GM12878 (cell line): ENCODE measurements at regions not wholly inside any gene's neighbourhood (a gene's known extent, or its start where the extent isn't known, plus 50 kb on each side); places are given as distances from the start of the nearest gene placed in this dataset.

Experiments
- ATAC-seq: fragments of 200-7000 bp; cut with Tn5 transposase; 3 replicates; pipeline ENCODE4 v1.9.1; 2020; ENCODE audit warnings: mild to moderate bottlenecking, moderate library complexity
- BruUV-seq: library from RNA; stranded (reverse); fragments of 400-500 nt; replicated peaks from 2 replicates; lab custom pipeline; 2021; lab: Mats Ljungman, UMichigan
- CTCF ChIA-PET: fragments of 300-600 bp; sonication (Branson Sonifier 250); formaldehyde crosslinking; extraction: SDS; loops from one replicate; lab custom pipeline; 2021; ENCODE audit warnings: inconsistent platforms; lab: Yijun Ruan, JAX
- POLR2A ChIA-PET: fragments of 350-600 bp; formaldehyde crosslinking; extraction: SDS; loops from one replicate; lab custom pipeline; 2021; ENCODE audit warnings: inconsistent platforms; lab: Charles Lee
- RAD21 ChIA-PET: fragments of 300-600 bp; sonication (Branson Sonifier 250); formaldehyde crosslinking; loops from one replicate; lab custom pipeline; 2023; ENCODE audit warnings: antibody characterized with exemption; ENCODE audit not compliant: unreplicated experiment; lab: Charles Lee
- SMC1A ChIA-PET: fragments of 300-600 bp; sonication (Branson Sonifier 250); formaldehyde crosslinking; loops from one replicate; lab custom pipeline; 2023; ENCODE audit not compliant: unreplicated experiment, uncharacterized antibody; lab: Charles Lee
- DNase-seq: peaks from one replicate; pipeline ENCODE4 v3.0.0-alpha.2; 2011; ENCODE audit warnings: low read depth, low spot score
- FAIRE-seq: peaks from 3 replicates; lab custom pipeline; 2011; peaks lifted over from hg19 to GRCh38; lab: Jason Lieb, UNC
- H2AFZ ChIP-seq: 2 replicates; pipeline ENCODE4 v1.6.0; 2011; ENCODE audit warnings: low read depth, low read length, control low read depth; ENCODE audit not compliant: control insufficient read depth
- H3K27ac ChIP-seq: 2 replicates; pipeline ENCODE4 v1.5.1; 2011; ENCODE audit warnings: control low read depth; ENCODE audit not compliant: control insufficient read depth, insufficient read depth
- H3K27me3 ChIP-seq, 2 experiments: replicated peaks in 1 of 2; 2 replicates each; pipeline versions ENCODE4 v1.6.0 to v1.6.1; 2011; ENCODE audit warnings: low read length in 1 of 2; ENCODE audit not compliant: control insufficient read depth in 2 of 2, insufficient read depth in 2 of 2
- H3K36me3 ChIP-seq, 2 experiments: 2 replicates each; pipeline ENCODE4 v1.5.1; 2011; ENCODE audit warnings: low read length in 1 of 2; ENCODE audit not compliant: control insufficient read depth in 2 of 2, insufficient read depth in 2 of 2
- H3K4me1 ChIP-seq: 2 replicates; pipeline ENCODE4 v1.6.1; 2011; ENCODE audit warnings: mild to moderate bottlenecking, low read length, moderate library complexity, mixed read lengths; ENCODE audit not compliant: control insufficient read depth, insufficient read depth
- H3K4me2 ChIP-seq: 2 replicates; pipeline ENCODE4 v1.6.0; 2011; ENCODE audit warnings: control low read depth; ENCODE audit not compliant: control insufficient read depth, insufficient read depth
- H3K4me3 ChIP-seq: fragments of 200-600 bp; sonication (generic); 2 replicates; pipeline ENCODE4 v1.5.1; 2016
- H3K79me2 ChIP-seq: 2 replicates; pipeline ENCODE4 v1.6.0; 2011; ENCODE audit warnings: low read length; ENCODE audit not compliant: control insufficient read depth, insufficient read depth
- H3K9ac ChIP-seq: 2 replicates; pipeline ENCODE4 v1.8.0; 2011; ENCODE audit warnings: low read length, control low read depth, mixed read lengths; ENCODE audit not compliant: control insufficient read depth, insufficient read depth
- H3K9me3 ChIP-seq: replicated peaks from 3 replicates; pipeline ENCODE4 v1.5.1; 2011; ENCODE audit warnings: mild to moderate bottlenecking, low read length; ENCODE audit not compliant: control insufficient read depth, insufficient read depth
- H4K20me1 ChIP-seq: 2 replicates; pipeline ENCODE4 v1.6.0; 2011; ENCODE audit not compliant: control insufficient read depth, insufficient read depth
- CREB1 ChIP-seq: IDR thresholded peaks from 2 replicates; pipeline ENCODE4 v1.6.1; 2012; ENCODE audit warnings: low read depth, mild to moderate bottlenecking, inconsistent platforms
- EP300 ChIP-seq, 2 experiments: fragments of 150-350 bp in 1 of 2; IDR thresholded peaks; 2 replicates each; pipeline ENCODE4 v1.6.1; 2011 to 2012; ENCODE audit warnings: low read depth in 2 of 2, low read length in 2 of 2, borderline replicate concordance in 1 of 2, improper control_type of control experiment in 1 of 2, inconsistent platforms in 1 of 2; ENCODE audit not compliant: control insufficient read depth in 1 of 2
- ETV6 ChIP-seq, 2 experiments: fragments of 450-650 bp in 1 of 2; IDR thresholded peaks in 1 of 2; conservative IDR thresholded peaks in 1 of 2; 2 replicates each; pipeline ENCODE4 v1.6.1; 2014; ENCODE audit warnings: antibody characterized with exemption in 1 of 2, borderline replicate concordance in 1 of 2, low read depth in 1 of 2, mild to moderate bottlenecking in 1 of 2, moderate library complexity in 1 of 2
- HDGF ChIP-seq: fragments of 450-650 bp; IDR thresholded peaks from 2 replicates; pipeline ENCODE4 v1.6.1; 2016; ENCODE audit warnings: antibody characterized with exemption
- IKZF1 ChIP-seq: fragments of 450-650 bp; conservative IDR thresholded peaks from 2 replicates; pipeline ENCODE4 v1.6.1; 2017; ENCODE audit warnings: antibody characterized with exemption, mild to moderate bottlenecking
- IKZF2 ChIP-seq, 2 experiments: fragments of 450-650 bp; IDR thresholded peaks; 2 replicates each; pipeline ENCODE4 v1.6.1; 2017; ENCODE audit warnings: mild to moderate bottlenecking in 2 of 2, moderate library complexity in 2 of 2
- MTA3 ChIP-seq: IDR thresholded peaks from 2 replicates; pipeline ENCODE4 v1.6.1; 2012; ENCODE audit warnings: low read length, inconsistent platforms, borderline replicate concordance
- PML ChIP-seq: IDR thresholded peaks from 2 replicates; pipeline ENCODE4 v1.6.1; 2012; ENCODE audit warnings: low read length, inconsistent platforms
- SMARCA5 ChIP-seq: fragments of 450-650 bp; IDR thresholded peaks from 2 replicates; pipeline ENCODE4 v1.6.1; 2017; ENCODE audit warnings: mild to moderate bottlenecking
- SP1 ChIP-seq: IDR thresholded peaks from one replicate; pipeline ENCODE4 v1.6.1; 2011; ENCODE audit warnings: low read depth, low read length
- STAT3 ChIP-seq: IDR thresholded peaks from 2 replicates; pipeline ENCODE4 v1.6.1; 2011; ENCODE audit warnings: low read depth, low read length, improper control_type of control experiment
- WGBS: methylation state at CpG from one replicate; pipeline ENCODE4 v1.1.6; 2016; ENCODE audit warnings: low lambda C conversion rate; ENCODE audit not compliant: insufficient replicate concordance, insufficient coverage; ENCODE audit errors: missing lambda C conversion rate; 5-methylcytosine and 5-hydroxymethylcytosine counted together
- in situ Hi-C: fragments of 300-500 bp; cut with MboI; formaldehyde crosslinking; loops from 9 replicates; pipeline ENCODE4 v1.14.3; 2018; ENCODE audit warnings: mixed read lengths
- intact Hi-C: fragments of 100-400 bp; cut with micrococcal nuclease; formaldehyde crosslinking; loops from one replicate; pipeline ENCODE4 v1.14.2; 2022; ENCODE audit not compliant: unreplicated experiment
- TF ChIP-seq, protein P1 (sequence below), 3 experiments: IDR thresholded peaks in 2 of 3; conservative IDR thresholded peaks in 1 of 3; 2 replicates each; pipeline ENCODE4 v1.5.1; 2011; ENCODE audit warnings: low read depth in 3 of 3, low read length in 3 of 3, mild to moderate bottlenecking in 3 of 3, control low read depth in 2 of 3, moderate library complexity in 2 of 3, inconsistent platforms in 1 of 3, mixed read lengths in 1 of 3; ENCODE audit not compliant: control insufficient read depth in 2 of 3, insufficient read depth in 1 of 3; ENCODE audit errors: extremely low read depth in 1 of 3
- TF ChIP-seq, protein P2 (sequence below): fragments of 450-650 bp; IDR thresholded peaks from 2 replicates; pipeline ENCODE4 v1.6.1; 2016; ENCODE audit warnings: mild to moderate bottlenecking

DNA sequence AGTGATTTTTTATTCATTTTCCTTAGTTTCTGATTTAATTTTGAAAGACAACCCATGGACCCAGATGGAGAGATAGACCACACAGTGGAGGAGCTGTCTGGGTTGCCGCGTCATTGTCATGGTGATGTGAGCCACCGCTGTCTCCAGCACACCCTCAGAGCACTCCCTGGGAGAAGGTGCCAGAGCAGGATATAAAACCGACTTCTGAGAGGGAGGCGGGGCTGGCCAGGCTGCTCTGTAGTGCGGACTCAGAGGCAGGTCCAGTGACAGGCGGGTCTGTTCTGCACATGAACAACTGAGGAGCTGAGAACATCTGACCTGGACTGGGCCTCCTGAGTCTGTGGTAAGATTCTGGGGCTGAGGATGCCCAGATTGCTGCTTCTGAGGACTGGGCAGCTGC lies 216.3 kb upstream of the NLRP1 start:
- Histone ChIP-seq H3K36me3 (no peaks in the 10 kb centered on the region), H4K20me1 (no peaks in the 10 kb centered on the region), H2AFZ (no peak overlapping the region), H3K79me2 (no peaks in the 10 kb centered on the region), H3K27ac (no peak overlapping the region), H3K4me1 (no peaks in the 10 kb centered on the region), H3K27me3 (no peaks in the 10 kb centered on the region; a peak in 1 of 4 replicates), H3K4me3 (no peak overlapping the region), H3K4me2 (no peak overlapping the region), H3K9ac (no peak overlapping the region), H3K9me3 (no peaks in the 10 kb centered on the region)
- 64% methylated on average over 7 of the region's 7 CpGs for WGBS
- ChIA-PET RAD21 (interaction anchor here (0.6 kb wide), 1 partner anchor 1168 kb away, joined by 4 read pairs; no protein-coding TSS in a partner anchor), POLR2A (no interaction called here), CTCF (no interaction called here), SMC1A (interaction anchor here (1.6 kb wide), 1 partner anchor 13 kb away, joined by 3 read pairs; no protein-coding TSS in a partner anchor)
- DNase-seq, result no peak
- in situ Hi-C loops (no loop called here), intact Hi-C loops (no loop called here)
- BruUV-seq, result no TSS peak
- FAIRE-seq, result no peak
- no peak for ATAC-seq
- TF ChIP-seq SP1 (no peak), IKZF1 (no peak), MTA3 (no peak)
- TF ChIP-seq, protein P1, sequence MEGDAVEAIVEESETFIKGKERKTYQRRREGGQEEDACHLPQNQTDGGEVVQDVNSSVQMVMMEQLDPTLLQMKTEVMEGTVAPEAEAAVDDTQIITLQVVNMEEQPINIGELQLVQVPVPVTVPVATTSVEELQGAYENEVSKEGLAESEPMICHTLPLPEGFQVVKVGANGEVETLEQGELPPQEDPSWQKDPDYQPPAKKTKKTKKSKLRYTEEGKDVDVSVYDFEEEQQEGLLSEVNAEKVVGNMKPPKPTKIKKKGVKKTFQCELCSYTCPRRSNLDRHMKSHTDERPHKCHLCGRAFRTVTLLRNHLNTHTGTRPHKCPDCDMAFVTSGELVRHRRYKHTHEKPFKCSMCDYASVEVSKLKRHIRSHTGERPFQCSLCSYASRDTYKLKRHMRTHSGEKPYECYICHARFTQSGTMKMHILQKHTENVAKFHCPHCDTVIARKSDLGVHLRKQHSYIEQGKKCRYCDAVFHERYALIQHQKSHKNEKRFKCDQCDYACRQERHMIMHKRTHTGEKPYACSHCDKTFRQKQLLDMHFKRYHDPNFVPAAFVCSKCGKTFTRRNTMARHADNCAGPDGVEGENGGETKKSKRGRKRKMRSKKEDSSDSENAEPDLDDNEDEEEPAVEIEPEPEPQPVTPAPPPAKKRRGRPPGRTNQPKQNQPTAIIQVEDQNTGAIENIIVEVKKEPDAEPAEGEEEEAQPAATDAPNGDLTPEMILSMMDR (IDR thresholded peaks at IDR 0.05 in 2 of 3, conservative IDR thresholded peaks at IDR 0.05 in 1 of 3; ENCODE audit: control insufficient read depth in 2 of 3, extremely low read depth in 1 of 3, insufficient read depth in 1 of 3, low read depth in 3 of 3, low read length in 3 of 3), result no peak

DNA sequence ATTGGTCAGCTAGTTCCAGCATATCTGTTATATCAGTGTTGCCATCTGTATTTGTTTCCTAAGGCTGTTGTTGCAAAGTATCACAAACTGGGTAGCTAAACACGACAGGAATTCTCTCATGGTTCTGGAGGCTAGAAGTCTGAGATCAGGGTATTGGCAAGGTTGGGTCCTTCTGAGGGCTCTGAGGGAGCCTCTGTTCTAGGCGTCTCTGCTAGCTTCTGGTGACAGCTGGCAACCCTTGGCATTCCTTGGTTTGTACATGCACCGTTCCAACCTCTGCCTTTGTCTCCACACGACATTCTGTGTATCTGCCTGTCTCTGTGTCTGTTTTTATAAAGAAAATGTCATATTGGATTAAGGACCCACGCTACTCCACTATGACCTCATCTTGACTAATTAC lies 219.9 kb upstream of the NLRP1 start:
- in situ Hi-C loops, result no loop called here
- H3K9ac ChIP-seq, result no peak overlapping the region
- no peak overlapping the region for H3K27ac ChIP-seq
- H3K36me3 ChIP-seq, result no peaks in the 10 kb centered on the region
- no peaks in the 10 kb centered on the region for H3K4me1 ChIP-seq
- no peak overlapping the region for H3K4me3 ChIP-seq
- no peaks in the 10 kb centered on the region for H4K20me1 ChIP-seq
- SMC1A ChIA-PET, result no interaction called here
- DNase-seq (no peak), ATAC-seq (no peak), FAIRE-seq (no peak)
- H3K27me3 ChIP-seq, result no peaks in the 10 kb centered on the region; a peak in 1 of 4 replicates
- BruUV-seq, result no TSS peak
- no peaks in the 10 kb centered on the region for H3K79me2 ChIP-seq
- intact Hi-C loops, result no loop called here
- no peak overlapping the region for H3K4me2 ChIP-seq
- RAD21 ChIA-PET, result no interaction called here
- POLR2A ChIA-PET, result no interaction called here
- H2AFZ ChIP-seq, result no peak overlapping the region
- H3K9me3 ChIP-seq, result peaks cover 4% of the 10 kb centered on the region; the same call in 1 of the 3 replicates
- CTCF ChIA-PET, result interaction anchor here (0.5 kb wide), 1 partner anchor 590 kb away, joined by 3 read pairs; no protein-coding TSS in a partner anchor
- 9% methylated on average over 5 of the region's 5 CpGs for WGBS
- no peak for TF ChIP-seq STAT3
- TF ChIP-seq, protein P2, sequence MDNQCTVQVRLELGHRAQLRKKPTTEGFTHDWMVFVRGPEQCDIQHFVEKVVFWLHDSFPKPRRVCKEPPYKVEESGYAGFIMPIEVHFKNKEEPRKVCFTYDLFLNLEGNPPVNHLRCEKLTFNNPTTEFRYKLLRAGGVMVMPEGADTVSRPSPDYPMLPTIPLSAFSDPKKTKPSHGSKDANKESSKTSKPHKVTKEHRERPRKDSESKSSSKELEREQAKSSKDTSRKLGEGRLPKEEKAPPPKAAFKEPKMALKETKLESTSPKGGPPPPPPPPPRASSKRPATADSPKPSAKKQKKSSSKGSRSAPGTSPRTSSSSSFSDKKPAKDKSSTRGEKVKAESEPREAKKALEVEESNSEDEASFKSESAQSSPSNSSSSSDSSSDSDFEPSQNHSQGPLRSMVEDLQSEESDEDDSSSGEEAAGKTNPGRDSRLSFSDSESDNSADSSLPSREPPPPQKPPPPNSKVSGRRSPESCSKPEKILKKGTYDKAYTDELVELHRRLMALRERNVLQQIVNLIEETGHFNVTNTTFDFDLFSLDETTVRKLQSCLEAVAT, result no peak
- TF ChIP-seq EP300 (IDR thresholded peaks at IDR 0.05; ENCODE audit: borderline replicate concordance in 1 of 2, control insufficient read depth in 1 of 2, low read depth in 2 of 2, low read length in 2 of 2), result no peak
- no peak for TF ChIP-seq ETV6 (conservative IDR thresholded peaks at IDR 0.05 in 1 of 2, IDR thresholded peaks at IDR 0.05 in 1 of 2; ENCODE audit: borderline replicate concordance in 1 of 2, low read depth in 1 of 2)
- no peak for TF ChIP-seq SMARCA5
- no peak for TF ChIP-seq PML
- no peak for TF ChIP-seq CREB1
- TF ChIP-seq HDGF, result no peak
- TF ChIP-seq IKZF2 (IDR thresholded peaks at IDR 0.05), result no peak
